Lung (tissue), 11 donors: ENCODE measurements at regions not wholly inside any gene's neighbourhood (a gene's known extent, or its start where the extent isn't known, plus 50 kb on each side); places are given as distances from the start of the nearest gene placed in this dataset.

Source experiments
- ATAC-seq: fragments of 200-7000 bp; cut with Tn5 transposase; one replicate; pipeline ENCODE4 v1.9.1; 2020; ENCODE audit warnings: moderate number of reproducible peaks; ENCODE audit not compliant: insufficient read depth, low FRiP score
- DNase-seq, 3 donors: peaks; one replicate each; pipeline ENCODE4 v3.0.0-alpha.2; 2013 to 2017
- H3K27ac ChIP-seq, 2 donors: one replicate each; pipeline ENCODE4 v1.5.1; 2013; ENCODE audit warnings: mild to moderate bottlenecking in 2 of 2, moderate library complexity in 2 of 2, control low read depth in 1 of 2, inconsistent platforms in 1 of 2, low read depth in 1 of 2, low read length in 1 of 2
- H3K27me3 ChIP-seq, 3 donors: one replicate each; pipeline ENCODE4 v1.5.1; 2013; ENCODE audit warnings: low read length in 2 of 3; ENCODE audit not compliant: control insufficient read depth in 3 of 3, insufficient read depth in 3 of 3
- H3K36me3 ChIP-seq, 4 donors: one replicate each; pipeline ENCODE4 v1.5.1; 2013; ENCODE audit warnings: low read length in 4 of 4, mild to moderate bottlenecking in 1 of 4, moderate library complexity in 1 of 4; ENCODE audit not compliant: control insufficient read depth in 4 of 4, insufficient read depth in 4 of 4
- H3K4me1 ChIP-seq, 5 donors: one replicate each; pipeline ENCODE4 v1.5.1; 2013; ENCODE audit warnings: low read length in 5 of 5, mild to moderate bottlenecking in 2 of 5, moderate library complexity in 1 of 5; ENCODE audit not compliant: control insufficient read depth in 5 of 5, insufficient read depth in 5 of 5
- H3K4me3 ChIP-seq: one replicate; pipeline ENCODE4 v1.5.1; 2013; ENCODE audit warnings: mild to moderate bottlenecking, control low read depth, moderate library complexity
- H3K9ac ChIP-seq, 2 donors: one replicate each; pipeline ENCODE4 v1.5.1; 2013; ENCODE audit warnings: low read length in 2 of 2, control low read depth in 1 of 2; ENCODE audit not compliant: insufficient read depth in 1 of 2
- H3K9me3 ChIP-seq, 4 donors: one replicate each; pipeline ENCODE4 v1.5.1; 2013; ENCODE audit warnings: low read length in 3 of 4, mild to moderate bottlenecking in 1 of 4, moderate library complexity in 1 of 4; ENCODE audit not compliant: control insufficient read depth in 4 of 4, insufficient read depth in 3 of 4
- CTCF ChIP-seq: IDR thresholded peaks from 2 replicates; pipeline ENCODE4 v1.5.1; 2012; ENCODE audit warnings: mild to moderate bottlenecking; ENCODE audit errors: control extremely low read depth, extremely low read depth
- WGBS, 2 donors: extraction: QIAGEN DNeasy Blood & Tissue Kit; methylation state at CpG; one replicate each; pipeline ENCODE4 v1.1.7; 2013; 5-methylcytosine and 5-hydroxymethylcytosine counted together
- donor health status: control.
- donor health status: control.
- donor health status: Bipolar disorder and iron deficiency.
- donor health status: healthy.
- donor health status: DM: yes; HTN: yes; CAD: no.

- ATAC-seq: peak; percentile 87
- peak; percentile 69 for TF ChIP-seq CTCF
- no peaks in the 10 kb centered on the region for H3K9me3 ChIP-seq
- H3K4me1 ChIP-seq: peaks cover 0 to 24% (median 3%) of the 10 kb centered on the region in 5 donors
- H3K4me3 ChIP-seq: peak overlapping the region; percentile 75
- H3K27ac ChIP-seq: peak overlapping the region in 1 of 2 donors; percentile 71
- H3K36me3 ChIP-seq: no peaks in the 10 kb centered on the region
- WGBS, 2 donors: 0 to 1% methylated on average over 47 to 67 of the region's 67 CpGs
- peak overlapping the region in 1 of 2 donors; percentile 67 for H3K9ac ChIP-seq
- H3K27me3 ChIP-seq: peaks cover 0 to 19% (median 8%) of the 10 kb centered on the region in 3 donors
- peak; percentile 79 to 88 (median 86) for DNase-seq
Observed at GRCh38 chr13:30114571-30115256, 192.6 kb downstream of the KATNAL1 start.

GRCh38 chr13:30113983-30114570 lies 193.3 kb downstream of the KATNAL1 start:
- H3K36me3 ChIP-seq: no peaks in the 10 kb centered on the region
- H3K9me3 ChIP-seq: no peaks in the 10 kb centered on the region
- peak; percentile 47 to 71 (median 52) for DNase-seq
- no peak for ATAC-seq
- no peak for TF ChIP-seq CTCF
- no peak overlapping the region for H3K4me3 ChIP-seq
- peaks cover 0 to 15% (median 4%) of the 10 kb centered on the region in 3 donors for H3K27me3 ChIP-seq
- WGBS, 2 donors: 54 to 74% methylated on average over 15 of the region's 15 CpGs
- H3K4me1 ChIP-seq: peaks cover 0 to 19% (median 0%) of the 10 kb centered on the region in 5 donors
- H3K27ac ChIP-seq: peak overlapping the region in 1 of 2 donors; percentile 68
- no peak overlapping the region for H3K9ac ChIP-seq

- no peak for TF ChIP-seq CTCF
- Histone ChIP-seq H3K4me3 (no peak overlapping the region), H3K4me1 (peaks cover 0 to 19% (median 0%) of the 10 kb centered on the region in 5 donors), H3K27me3 (peaks cover 0 to 14% (median 4%) of the 10 kb centered on the region in 3 donors), H3K9me3 (no peaks in the 10 kb centered on the region), H3K9ac (no peak overlapping the region), H3K27ac (peak overlapping the region in 1 of 2 donors; percentile 68), H3K36me3 (no peaks in the 10 kb centered on the region)
- ATAC-seq: no peak
- no peak for DNase-seq
- 70 to 87% methylated on average over 5 of the region's 5 CpGs for WGBS, 2 donors
Observed at GRCh38 chr13:30113551-30113950, 193.8 kb downstream of the KATNAL1 start.
